Psoas muscle (tissue), 7 donors: ENCODE measurements at regions not wholly inside any gene's neighbourhood (a gene's known extent, or its start where the extent isn't known, plus 50 kb on each side); places are given as distances from the start of the nearest gene placed in this dataset.

Experiments
- ATAC-seq, 4 donors: fragments of 200-7000 bp; cut with Tn5 transposase; one replicate each; pipeline ENCODE4 v1.9.1; 2020; ENCODE audit warnings: moderate library complexity in 3 of 4, mild to moderate bottlenecking in 2 of 4
- DNase-seq, 2 donors: peaks; one replicate each; pipeline ENCODE4 v3.0.0-alpha.2; 2020
- H3K27ac ChIP-seq: fragments of 200-600 bp; one replicate; pipeline ENCODE4 v1.8.0; 2022
- H3K27me3 ChIP-seq, 3 donors: fragments of 200-600 bp in 1 of 3; one replicate each; pipeline versions ENCODE4 v1.6.1 to v1.8.0; 2013 to 2022; ENCODE audit warnings: low read length in 2 of 3, mild to moderate bottlenecking in 2 of 3, moderate library complexity in 1 of 3; ENCODE audit not compliant: insufficient read depth in 3 of 3
- H3K36me3 ChIP-seq, 2 donors: fragments of 200-600 bp in 1 of 2; one replicate each; pipeline versions ENCODE4 v1.6.1 to v1.8.0; 2013 to 2022; ENCODE audit warnings: low read depth in 1 of 2, mild to moderate bottlenecking in 1 of 2, moderate library complexity in 1 of 2; ENCODE audit not compliant: insufficient read depth in 1 of 2
- H3K4me1 ChIP-seq: fragments of 200-600 bp; one replicate; pipeline ENCODE4 v1.8.0; 2022
- H3K4me3 ChIP-seq: fragments of 200-600 bp; one replicate; pipeline ENCODE4 v1.8.0; 2022; ENCODE audit warnings: mild to moderate bottlenecking
- H3K9me3 ChIP-seq: fragments of 200-600 bp; one replicate; pipeline ENCODE4 v1.8.0; 2022
- CTCF ChIP-seq: fragments of 200-600 bp; IDR thresholded peaks from one replicate; pipeline ENCODE4 v1.8.0; 2022; ENCODE audit warnings: antibody characterized with exemption
- WGBS, 3 donors: extraction: QIAGEN DNeasy Blood & Tissue Kit; methylation state at CpG; one replicate each; pipeline versions ENCODE4 v1.1.6 to v1.1.7; 2013; 5-methylcytosine and 5-hydroxymethylcytosine counted together
- intact Hi-C, 2 donors: fragments of 100-400 bp; cut with DNase I; formaldehyde crosslinking; loops; one replicate each; pipeline versions ENCODE4 v1.11.0 to v1.14.2; 2022
- donor health status: healthy with polysubstance abuse.
- donor health status: DM: no; HTN: no; CAD: no; lungs with moderate emphysema.
- donor health status: Bipolar disorder and iron deficiency.
- donor health status: healthy.
- donor health status: DM: yes; HTN: yes; CAD: no.
- donor health status: DM: no; HTN: no; CAD: no.
- donor health status: DM: yes; HTN: yes; CAD: no.

- intact Hi-C loops, result no loop called here
- ATAC-seq, result peak in 1 of 4 donors; percentile 7
- WGBS, 3 donors, result 54 to 70% (median 68%) methylated on average over 3 of the region's 3 CpGs
Measured at GRCh38 chr5:57327561-57328367, 153.9 kb downstream of the GPBP1 start.

GRCh38 chr5:57325678-57326397 lies 152.0 kb downstream of the GPBP1 start:
- 80 to 83% (median 81%) methylated on average over 4 of the region's 4 CpGs for WGBS, 3 donors
- no peak for TF ChIP-seq CTCF
- Histone ChIP-seq H3K4me3 (no peak overlapping the region), H3K36me3 (no peaks in the 10 kb centered on the region), H3K4me1 (no peaks in the 10 kb centered on the region), H3K27me3 (no peaks in the 10 kb centered on the region), H3K9me3 (no peaks in the 10 kb centered on the region), H3K27ac (no peak overlapping the region)
- intact Hi-C loops, result no loop called here
- ATAC-seq (no peak), DNase-seq (no peak)

More at GRCh38 chr5:57327561-57328367, 153.9 kb downstream of the GPBP1 start:
- no peak for TF ChIP-seq CTCF
- Histone ChIP-seq H3K36me3 (no peaks in the 10 kb centered on the region), H3K4me3 (no peak overlapping the region), H3K27ac (no peak overlapping the region), H3K9me3 (no peaks in the 10 kb centered on the region), H3K27me3 (no peaks in the 10 kb centered on the region), H3K4me1 (no peaks in the 10 kb centered on the region)
- DNase-seq, result no peak

GRCh38 chr5:57324861-57325260 lies 151.0 kb downstream of the GPBP1 start:
- TF ChIP-seq CTCF, result no peak
- intact Hi-C loops, result no loop called here
- no peaks in the 10 kb centered on the region for H3K27me3 ChIP-seq
- H3K36me3 ChIP-seq, result no peaks in the 10 kb centered on the region
- no peak for DNase-seq
- no peak overlapping the region for H3K27ac ChIP-seq
- WGBS, 3 donors, result 44 to 54% (median 53%) methylated on average over 4 of the region's 4 CpGs
- ATAC-seq, result no peak
- no peaks in the 10 kb centered on the region for H3K9me3 ChIP-seq
- no peaks in the 10 kb centered on the region for H3K4me1 ChIP-seq
- H3K4me3 ChIP-seq, result no peak overlapping the region

- Histone ChIP-seq H3K4me1 (no peaks in the 10 kb centered on the region), H3K36me3 (no peaks in the 10 kb centered on the region), H3K27me3 (no peaks in the 10 kb centered on the region), H3K9me3 (no peaks in the 10 kb centered on the region), H3K4me3 (no peak overlapping the region), H3K27ac (no peak overlapping the region)
- ATAC-seq (no peak), DNase-seq (no peak)
- no peak for TF ChIP-seq CTCF
- WGBS, 3 donors, result 39 to 50% (median 48%) methylated on average over 4 of the region's 4 CpGs
- intact Hi-C loops, result no loop called here
Measured at GRCh38 chr5:57324181-57324580, 150.3 kb downstream of the GPBP1 start.
